GM12865 (cell line): ENCODE measurements at regions not wholly inside any gene's neighbourhood (a gene's known extent, or its start where the extent isn't known, plus 50 kb on each side); places are given as distances from the start of the nearest gene placed in this dataset.
A peak's percentile ranks its signal among the peaks of the same experiment; 100 is the strongest.

Experiments used
- DNase-seq: peaks from one replicate; pipeline ENCODE4 v3.0.0; 2010; ENCODE audit warnings: low read depth
- H3K4me3 ChIP-seq: 2 replicates; pipeline ENCODE4 v1.5.1; 2011; ENCODE audit warnings: mild to moderate bottlenecking, low read depth, low read length, control low read depth
- CTCF ChIP-seq: IDR thresholded peaks from 2 replicates; pipeline ENCODE4 v1.5.1; 2011; ENCODE audit warnings: low read length, control low read depth, low read depth, inconsistent platforms; ENCODE audit not compliant: insufficient read depth; ENCODE audit errors: missing control alignments

GRCh38 chr9:31124389-31124788, 1260.1 kb upstream of the ACO1 start:
- no peak for DNase-seq
- no peak overlapping the region for H3K4me3 ChIP-seq
- no peak for TF ChIP-seq CTCF

GRCh38 chr9:31135567-31135966, 1248.9 kb upstream of the ACO1 start:
- H3K4me3 ChIP-seq = no peak overlapping the region
- TF ChIP-seq CTCF = no peak
- DNase-seq = no peak

DNA sequence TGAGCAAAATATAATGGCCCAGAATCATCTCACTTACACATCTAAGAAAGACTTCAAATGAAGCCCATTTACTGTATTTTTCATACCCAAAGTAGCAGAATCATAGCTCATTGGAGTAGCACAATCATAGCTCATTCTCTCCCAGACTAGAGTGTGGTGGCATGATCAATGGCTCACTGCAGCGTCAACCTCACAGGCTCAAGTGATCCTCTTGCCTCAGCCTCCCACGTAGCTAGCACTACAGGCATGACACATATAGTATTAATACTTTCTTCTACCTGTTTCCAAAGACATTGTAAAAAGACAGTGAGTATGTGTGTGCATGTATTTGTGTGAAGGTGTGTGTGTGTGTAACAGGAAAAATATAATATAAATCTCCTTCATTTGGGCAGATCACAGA, 1247.9 kb upstream of the ACO1 start:
- H3K4me3 ChIP-seq = no peak overlapping the region
- no peak for DNase-seq
- no peak for TF ChIP-seq CTCF

DNA sequence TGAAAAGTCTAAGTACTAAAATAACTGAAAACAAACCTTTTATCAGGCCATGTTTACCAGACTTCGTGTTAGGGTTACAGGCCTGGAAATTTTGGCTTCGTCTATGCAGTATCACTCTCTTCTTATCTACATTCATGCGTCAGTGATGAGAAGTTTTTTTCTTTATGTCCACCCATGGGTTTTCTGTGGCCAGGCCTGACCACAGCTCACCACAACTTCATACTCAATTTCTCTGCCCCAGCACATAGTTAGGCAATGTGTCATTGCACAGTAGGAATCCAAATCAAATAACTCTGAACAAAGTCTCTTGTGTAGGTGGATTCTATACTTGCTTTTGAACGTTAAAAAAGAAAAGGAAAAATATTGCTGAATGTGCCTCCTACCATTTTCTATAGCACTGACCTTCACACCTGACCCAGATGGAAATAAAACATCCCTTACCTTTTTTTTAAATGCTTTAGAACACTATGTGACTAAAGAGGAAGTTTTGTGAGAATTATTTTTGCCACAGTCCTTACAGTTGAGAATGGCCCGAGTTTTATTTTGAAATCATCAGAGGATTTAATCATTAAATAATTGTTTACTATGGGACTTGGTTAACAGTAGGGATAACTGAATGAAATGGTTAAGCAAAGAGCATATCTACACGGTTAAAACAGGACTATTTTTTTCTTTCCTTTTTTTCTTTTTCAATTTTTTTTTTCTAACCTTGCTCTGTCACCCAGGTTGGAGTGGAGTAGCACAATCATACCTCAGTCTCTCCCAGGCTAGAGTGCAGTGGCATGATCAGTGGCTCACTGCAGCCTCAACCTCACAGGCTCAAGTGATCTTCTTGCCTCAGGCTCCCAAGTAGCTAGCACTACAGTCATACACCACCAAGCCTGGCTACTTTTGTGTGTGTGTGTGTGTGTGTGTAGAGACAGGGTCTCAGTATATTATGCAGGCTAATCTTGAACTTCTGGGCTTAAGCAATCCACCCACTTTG, 1247.0 kb upstream of the ACO1 start:
- no peak for DNase-seq
- no peak for TF ChIP-seq CTCF
- H3K4me3 ChIP-seq = no peak overlapping the region

DNA sequence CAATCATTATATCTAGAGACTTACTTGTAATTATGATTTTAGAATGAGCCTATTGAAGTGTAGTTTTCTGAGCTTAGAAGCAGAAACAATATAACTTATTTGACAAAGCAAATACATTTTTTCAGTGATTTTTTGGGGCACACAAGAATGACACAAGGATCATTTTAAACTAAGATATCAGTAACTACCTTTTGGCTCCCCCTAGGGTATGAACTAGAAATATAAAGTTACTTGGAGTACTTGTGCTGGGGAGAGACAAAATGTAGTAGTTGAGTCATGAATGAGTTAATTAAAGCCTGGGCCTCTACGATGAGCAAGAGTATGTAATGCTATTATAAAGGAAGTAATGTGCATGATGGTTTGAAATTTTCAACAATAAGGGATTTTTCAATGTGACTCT, 1244.1 kb upstream of the ACO1 start:
- no peak overlapping the region for H3K4me3 ChIP-seq
- peak; percentile 18 for TF ChIP-seq CTCF
- DNase-seq = peak; percentile 20

- DNase-seq = no peak
- no peak for TF ChIP-seq CTCF
- H3K4me3 ChIP-seq = no peak overlapping the region
Measured at GRCh38 chr9:31142456-31142855, 1242.0 kb upstream of the ACO1 start.
